ENCODE measurements at regions not wholly inside any gene's neighbourhood (a gene's known extent, or its start where the extent isn't known, plus 50 kb on each side); places are given as distances from the start of the nearest gene placed in this dataset.

GRCh38 chr10:111750165-111750849, 433.3 kb downstream of the GPAM start:
- no peak for DNase-seq

GRCh38 chr10:111756217-111757061, 427.1 kb downstream of the GPAM start:
- DNase-seq = no peak

GRCh38 chr10:111758593-111758992, 425.0 kb downstream of the GPAM start:
- DNase-seq = no peak

- no peak for DNase-seq
Measured at GRCh38 chr10:111762114-111762513, 421.5 kb downstream of the GPAM start.

GRCh38 chr10:111765216-111765615, 418.3 kb downstream of the GPAM start:
- no peak for DNase-seq

- no peak for DNase-seq
Measured at GRCh38 chr10:111766464-111766863, 417.1 kb downstream of the GPAM start.

GRCh38 chr10:111767661-111768060, 415.9 kb downstream of the GPAM start:
- DNase-seq = no peak

- DNase-seq = no peak
Measured at GRCh38 chr10:111773950-111774349, 409.6 kb downstream of the GPAM start.

- DNase-seq = no peak
Measured at GRCh38 chr10:111774486-111774885, 409.1 kb downstream of the GPAM start.

GRCh38 chr10:111784436-111784835, 399.1 kb downstream of the GPAM start:
- no peak for DNase-seq

- no peak for DNase-seq
Measured at GRCh38 chr10:111784946-111785465, 398.6 kb downstream of the GPAM start.

GRCh38 chr10:111785921-111786320, 397.6 kb downstream of the GPAM start:
- DNase-seq = no peak

- DNase-seq = no peak
Measured at GRCh38 chr10:111789821-111790220, 393.7 kb downstream of the GPAM start.

- DNase-seq = no peak
Measured at GRCh38 chr10:111801841-111802240, 381.7 kb downstream of the GPAM start.

- no peak for DNase-seq
Measured at GRCh38 chr10:111804781-111805180, 378.8 kb downstream of the GPAM start.

- DNase-seq = no peak
Measured at GRCh38 chr10:111811517-111811916, 372.0 kb downstream of the GPAM start.

GRCh38 chr10:111820471-111820870, 363.1 kb downstream of the GPAM start:
- DNase-seq = no peak

- no peak for DNase-seq
Measured at GRCh38 chr10:111821871-111822270, 361.7 kb downstream of the GPAM start.

- no peak for DNase-seq
Measured at GRCh38 chr10:111822661-111823060, 360.9 kb downstream of the GPAM start.

GRCh38 chr10:111824128-111824527, 359.4 kb downstream of the GPAM start:
- no peak for DNase-seq

- DNase-seq = no peak
Measured at GRCh38 chr10:111830359-111830758, 353.2 kb downstream of the GPAM start.

- DNase-seq = no peak
Measured at GRCh38 chr10:111831058-111831457, 352.5 kb downstream of the GPAM start.

- DNase-seq = no peak
Measured at GRCh38 chr10:111833251-111833650, 350.3 kb downstream of the GPAM start.

GRCh38 chr10:111835574-111835973, 348.0 kb downstream of the GPAM start:
- DNase-seq = no peak
